NCI-H2171 treated with DMSO at 0.1 percent for 48 hours (cell line): ENCODE measurements at regions not wholly inside any gene's neighbourhood (a gene's known extent, or its start where the extent isn't known, plus 50 kb on each side); places are given as distances from the start of the nearest gene placed in this dataset.
"Not testable (repeated sequence)": the region's sequence is repeated elsewhere in the genome, so short reads cannot be mapped to it uniquely, and the experiment has no call there.

Experiments
- DNase-seq: peaks from one replicate; lab custom pipeline; 2025; lab: John Stamatoyannopoulos, UW

DNA sequence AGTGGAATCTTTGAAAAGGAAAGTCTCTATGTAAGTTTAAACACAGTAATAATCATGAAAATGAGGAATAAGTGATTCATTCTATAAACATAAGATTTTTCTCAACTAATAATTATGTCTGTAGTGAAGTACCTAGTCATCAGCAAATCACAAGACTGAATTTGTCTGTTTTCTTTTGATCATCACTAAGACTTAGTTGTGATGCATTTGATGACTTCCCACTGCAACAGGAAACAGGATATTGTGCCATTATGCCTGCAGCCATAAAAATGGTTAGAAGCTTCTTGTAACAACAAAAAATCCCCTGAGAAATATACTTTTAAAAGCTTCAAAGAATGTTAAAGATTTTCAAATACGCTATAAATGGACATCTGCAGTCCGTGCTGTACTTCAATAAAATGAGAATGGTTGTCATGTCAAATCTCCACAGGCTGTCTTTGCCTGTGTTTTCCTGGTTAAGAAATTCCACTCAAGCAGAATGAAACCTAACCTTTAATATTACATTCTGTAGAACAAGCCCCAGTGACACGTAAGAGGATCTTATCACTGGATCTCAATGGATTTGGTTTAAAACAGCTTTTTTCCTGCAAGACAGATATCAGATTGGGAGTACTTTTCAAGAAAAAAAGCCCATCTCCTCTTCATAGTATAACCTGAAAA is 1262.3 kb upstream of the PHF14 start:
- DNase-seq: no peak

DNA sequence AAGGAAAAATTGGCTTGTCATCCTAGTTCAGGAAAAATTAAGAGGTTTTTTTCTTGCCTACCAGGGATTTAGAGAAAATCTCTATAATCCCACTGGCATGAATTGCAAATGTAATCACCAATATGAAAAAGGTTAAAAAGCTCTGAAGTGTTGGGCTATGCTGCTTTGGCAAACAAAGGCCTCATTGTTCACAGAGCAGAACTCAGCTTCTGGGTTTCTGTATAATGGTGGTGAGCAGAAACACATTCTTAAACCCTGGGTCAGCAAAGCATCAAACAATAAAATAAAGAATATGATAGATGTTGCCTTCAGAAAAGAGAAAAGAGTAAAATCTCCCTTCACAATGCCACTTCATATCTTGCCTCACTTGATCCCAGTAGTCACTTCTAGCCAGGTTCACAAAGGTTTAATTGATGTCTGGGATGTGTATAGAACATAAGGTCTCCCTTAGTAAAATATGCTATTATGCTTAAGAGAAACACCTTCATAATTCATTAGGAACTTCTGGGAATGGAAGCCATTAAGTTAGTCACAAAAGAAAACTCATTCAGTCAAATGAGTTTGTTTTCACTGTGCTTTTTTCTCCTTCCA is 1255.5 kb upstream of the PHF14 start:
- DNase-seq: no peak

DNA sequence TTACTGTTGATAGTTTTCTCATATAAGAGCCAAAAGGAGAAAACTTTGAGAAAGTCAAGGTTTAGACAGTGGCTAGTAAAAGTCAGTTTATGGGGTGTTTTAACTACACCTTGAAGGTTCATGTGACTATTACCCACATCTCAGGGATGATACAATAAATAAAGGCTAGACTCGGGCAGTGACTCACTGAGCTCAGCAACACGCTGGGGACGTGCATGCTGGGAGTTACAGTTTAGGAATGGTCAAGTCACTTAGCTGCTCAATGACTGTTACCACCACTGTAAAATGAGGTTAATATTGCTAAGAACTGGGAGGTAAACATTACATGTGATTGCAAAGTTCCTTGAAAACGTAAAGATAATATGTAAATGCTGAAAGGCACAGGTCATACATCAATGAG is 1254.4 kb upstream of the PHF14 start:
- no peak for DNase-seq

GRCh38 chr7:9719721-9720120 is 1254.0 kb upstream of the PHF14 start:
- no peak for DNase-seq

- DNase-seq: not testable (repeated sequence)
Measured at GRCh38 chr7:9725940-9726663, 1247.6 kb upstream of the PHF14 start.

DNA sequence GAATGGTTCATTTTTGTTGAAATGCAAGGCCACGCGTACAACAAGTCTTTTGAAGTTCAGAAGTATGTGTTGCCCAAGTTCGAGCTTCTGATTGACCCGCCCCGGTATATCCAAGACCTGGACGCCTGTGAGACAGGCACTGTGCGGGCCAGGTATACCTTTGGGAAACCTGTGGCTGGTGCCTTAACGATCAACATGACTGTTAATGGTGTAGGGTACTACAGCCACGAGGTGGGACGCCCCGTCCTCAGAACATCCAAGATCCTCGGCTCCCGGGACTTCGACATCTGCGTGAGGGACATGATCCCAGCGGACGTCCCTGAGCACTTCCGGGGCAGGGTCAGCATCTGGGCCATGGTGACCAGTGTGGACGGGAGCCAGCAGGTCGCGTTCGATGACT is 1246.9 kb upstream of the PHF14 start:
- not testable (repeated sequence) for DNase-seq

GRCh38 chr7:9727467-9727869 is 1246.2 kb upstream of the PHF14 start:
- DNase-seq: not testable (repeated sequence)

DNA sequence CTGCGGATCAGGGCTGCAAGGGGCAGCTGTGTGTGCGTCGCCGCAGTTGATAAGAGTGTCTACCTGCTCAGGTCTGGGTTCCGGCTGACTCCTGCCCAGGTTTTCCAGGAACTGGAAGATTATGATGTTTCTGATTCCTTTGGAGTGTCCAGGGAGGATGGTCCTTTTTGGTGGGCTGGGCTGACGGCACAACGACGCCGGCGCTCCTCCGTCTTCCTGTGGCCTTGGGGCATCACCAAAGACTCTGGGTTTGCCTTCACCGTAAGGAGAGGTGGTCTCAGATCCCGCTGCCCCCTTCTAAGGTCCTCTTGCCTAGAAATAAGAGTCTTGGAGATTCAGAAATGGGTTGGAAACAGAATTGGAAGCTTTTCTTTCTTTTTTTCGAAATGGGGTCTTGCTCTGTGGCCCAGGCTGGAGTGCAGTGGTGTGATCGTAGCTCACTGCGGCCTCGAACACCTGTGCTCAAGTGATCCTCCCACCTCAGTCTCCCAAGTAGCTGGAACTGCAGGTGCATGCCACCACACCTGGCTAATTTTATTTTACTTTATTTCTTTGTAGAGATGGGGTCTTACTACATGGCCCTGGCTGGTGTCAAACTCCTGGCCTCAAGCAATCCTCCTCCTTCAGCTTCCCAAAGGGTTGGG is 1245.5 kb upstream of the PHF14 start:
- DNase-seq: not testable (repeated sequence)

- DNase-seq: no peak
Measured at GRCh38 chr7:9752033-9752432, 1221.6 kb upstream of the PHF14 start.

- no peak for DNase-seq
Measured at GRCh38 chr7:9761224-9761623, 1212.4 kb upstream of the PHF14 start.

GRCh38 chr7:9776900-9777299 is 1196.8 kb upstream of the PHF14 start:
- no peak for DNase-seq

DNA sequence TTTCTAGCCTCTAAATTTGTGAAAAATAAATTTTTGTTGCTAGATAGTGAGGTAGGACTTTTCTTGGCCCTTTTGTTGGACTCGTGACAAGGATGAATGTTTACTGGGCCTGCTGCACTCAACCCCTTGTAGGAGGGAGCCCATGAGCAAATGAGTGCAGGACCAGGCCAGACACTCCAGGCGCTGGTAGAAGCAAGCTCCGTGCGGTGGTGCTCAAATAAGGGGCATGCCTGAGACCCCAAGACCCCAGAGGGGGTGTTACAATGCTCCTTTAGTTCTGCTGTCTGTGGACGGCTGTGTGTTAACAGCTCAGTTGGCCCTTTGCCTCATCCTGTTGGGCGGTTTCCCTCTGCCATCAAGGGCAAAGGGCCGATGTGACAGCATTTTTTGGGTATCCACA is 1195.3 kb upstream of the PHF14 start:
- no peak for DNase-seq

DNA sequence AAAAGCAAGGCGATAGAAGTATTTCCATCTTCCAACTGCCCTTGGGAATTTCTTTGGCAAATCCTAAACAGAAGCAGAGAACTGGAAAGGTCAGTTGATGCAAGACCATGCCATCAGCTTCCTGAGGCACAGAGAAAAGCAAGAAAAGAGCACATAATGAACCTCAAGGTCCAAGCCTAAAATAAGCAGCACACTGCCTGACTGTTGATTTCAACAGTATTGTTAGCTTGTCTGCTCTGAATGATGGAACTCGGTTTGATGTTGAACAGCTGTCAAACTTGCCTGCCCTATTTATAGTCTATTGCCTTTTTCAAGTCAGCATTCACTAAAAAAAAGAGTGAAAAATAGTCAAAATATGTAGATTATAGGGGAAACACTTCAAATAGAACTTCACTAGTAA is 1192.0 kb upstream of the PHF14 start:
- DNase-seq: no peak

DNA sequence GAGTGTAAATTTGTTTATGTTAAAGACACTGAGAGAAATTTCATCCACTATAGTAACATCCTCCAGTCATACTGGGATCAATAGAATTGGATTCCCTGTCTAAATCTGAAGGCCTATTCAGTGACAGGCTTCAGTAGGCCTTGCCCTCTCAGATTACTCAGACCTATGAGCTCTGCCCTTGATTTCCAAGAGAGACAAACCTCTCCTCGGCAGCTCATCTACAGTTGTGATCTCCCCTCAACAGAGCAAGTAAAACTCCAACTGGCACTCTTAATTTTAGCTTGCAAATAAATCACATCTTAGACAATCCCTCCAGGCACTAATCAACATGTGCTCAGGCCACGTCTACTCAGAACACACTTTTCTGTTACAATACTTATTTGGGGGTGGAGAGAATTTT is 1191.4 kb upstream of the PHF14 start:
- no peak for DNase-seq

DNA sequence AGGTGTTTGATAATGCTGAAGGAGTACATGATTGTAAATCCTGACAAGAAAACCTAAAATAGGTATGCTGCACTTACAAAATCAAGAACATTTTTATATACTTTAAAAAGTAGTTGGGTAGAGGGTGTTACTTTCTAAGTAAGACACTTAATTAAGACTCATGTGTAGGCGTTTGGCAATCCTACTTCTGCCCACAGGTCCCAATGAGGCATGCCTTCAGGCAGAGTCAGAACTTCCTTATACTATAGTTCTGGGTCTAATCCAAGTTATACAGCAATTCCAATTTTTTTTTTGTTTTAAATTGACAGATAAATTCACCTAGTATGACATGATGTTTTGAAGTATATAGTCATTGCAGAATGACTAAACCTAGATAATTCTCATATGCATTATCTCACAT is 1188.5 kb upstream of the PHF14 start:
- DNase-seq: no peak

DNA sequence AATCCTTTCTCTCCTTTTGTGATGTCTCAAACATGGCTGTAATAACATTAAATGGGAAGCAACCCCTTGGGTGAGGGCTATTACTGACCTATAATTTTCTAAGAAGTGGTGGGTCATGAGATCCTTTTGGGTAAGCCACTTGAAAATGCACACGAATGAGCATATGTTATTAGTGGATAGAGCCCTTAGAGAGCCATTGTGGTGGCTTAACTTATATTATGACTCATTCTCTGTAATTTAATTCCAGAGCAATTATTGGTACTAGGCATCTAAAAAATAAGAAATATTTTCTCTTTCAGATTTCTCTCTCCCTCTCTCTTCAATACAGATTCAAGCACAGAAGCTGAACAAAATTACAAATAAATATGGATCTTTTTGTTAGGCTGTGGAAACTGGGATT is 1177.4 kb upstream of the PHF14 start:
- DNase-seq: no peak

GRCh38 chr7:9822458-9823290 is 1151.0 kb upstream of the PHF14 start:
- no peak for DNase-seq

GRCh38 chr7:9835199-9835598 is 1138.5 kb upstream of the PHF14 start:
- DNase-seq: no peak

DNA sequence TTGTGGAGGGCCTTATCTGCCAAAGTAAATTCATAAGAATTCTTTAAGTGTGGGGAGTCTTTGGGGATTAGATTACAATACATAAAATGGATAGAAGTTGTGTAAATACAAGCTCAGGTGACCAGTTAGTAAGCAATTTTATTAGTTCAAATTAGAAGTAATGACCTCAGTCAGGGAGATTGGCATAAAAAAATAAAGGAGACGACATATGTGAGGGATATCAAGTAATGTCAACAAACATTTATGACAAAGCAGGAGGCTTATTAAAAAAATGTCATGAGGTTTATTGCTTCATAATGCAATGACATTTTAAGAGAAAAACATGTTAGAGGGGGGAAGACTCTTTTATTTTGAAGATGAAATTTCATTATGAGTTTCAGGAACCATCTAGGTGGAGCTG is 1137.0 kb upstream of the PHF14 start:
- no peak for DNase-seq

DNA sequence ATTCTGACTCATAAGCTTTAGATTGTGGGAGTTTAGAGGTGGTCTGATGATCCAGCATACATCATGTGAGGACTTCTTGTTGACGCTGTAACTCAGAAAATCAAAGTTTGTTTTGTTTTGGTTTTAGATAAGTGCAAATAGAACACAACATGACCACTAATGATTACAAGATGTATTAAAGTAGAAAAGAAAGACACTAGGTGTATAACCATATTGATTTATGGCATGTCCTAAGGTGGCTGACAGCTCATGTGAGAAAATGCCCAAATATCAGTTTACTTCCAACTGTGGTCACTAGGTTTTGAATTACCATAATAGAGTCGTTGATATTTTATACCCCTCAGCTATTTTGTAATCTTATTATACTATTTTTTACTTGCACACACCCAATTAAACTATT is 1131.4 kb upstream of the PHF14 start:
- no peak for DNase-seq

DNA sequence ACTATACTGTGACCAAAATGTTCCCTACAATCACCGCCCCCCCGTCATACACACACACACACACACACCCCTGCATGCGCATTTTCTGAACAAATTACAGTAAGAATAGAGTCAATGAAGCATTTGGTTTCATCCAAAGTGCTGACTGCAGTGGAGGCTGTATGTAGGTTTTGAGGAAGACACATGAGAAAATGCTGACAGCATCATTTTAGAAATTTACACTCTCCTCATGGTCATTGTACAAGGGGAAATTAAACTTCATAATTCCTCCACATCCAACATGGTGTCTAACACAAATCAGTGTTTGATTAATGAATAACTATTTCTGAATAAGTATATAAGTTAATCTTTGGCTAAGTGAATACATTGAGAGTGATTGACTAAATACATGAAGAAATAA is 1126.8 kb upstream of the PHF14 start:
- DNase-seq: no peak

DNA sequence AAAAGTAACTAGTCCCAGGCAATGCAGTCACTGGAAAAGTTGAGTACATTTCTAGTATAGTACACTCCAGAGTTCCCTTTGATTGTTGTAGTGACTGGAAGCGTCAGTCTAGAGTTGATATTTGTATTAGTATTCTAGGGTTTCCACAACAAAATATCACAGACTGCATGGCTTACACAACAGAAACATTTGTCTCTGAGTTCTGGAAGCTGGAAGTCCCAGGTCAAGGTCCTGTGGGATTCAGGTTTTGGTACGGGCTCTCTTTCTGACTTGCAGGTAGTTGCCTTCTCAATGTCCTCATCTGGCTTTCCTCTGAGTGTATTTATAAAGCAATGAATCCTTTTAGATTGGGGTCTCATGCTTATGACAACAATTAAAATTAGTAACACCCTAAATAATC is 1119.1 kb upstream of the PHF14 start:
- no peak for DNase-seq
